ENCODE measurements at regions not wholly inside any gene's neighbourhood (a gene's known extent, or its start where the extent isn't known, plus 50 kb on each side); places are given as distances from the start of the nearest gene placed in this dataset.

DNA sequence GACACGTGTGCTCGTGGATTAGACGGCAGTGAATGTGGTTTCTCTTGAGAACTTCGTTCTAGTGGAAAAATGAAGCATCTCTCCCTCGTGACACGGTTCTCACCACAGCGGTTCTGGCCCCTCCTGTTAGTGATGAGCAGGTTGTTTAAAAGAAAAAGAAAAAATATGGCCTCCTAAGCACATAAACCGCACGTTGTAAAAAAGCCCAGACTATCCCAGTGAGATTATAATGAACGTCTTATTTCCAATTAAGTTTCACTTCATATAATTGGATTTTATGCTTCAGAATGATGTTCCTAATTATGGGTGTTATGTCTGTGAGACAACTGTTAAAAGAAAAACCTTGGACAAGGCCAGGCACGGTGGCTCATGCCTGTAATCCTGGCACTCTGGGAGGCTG is 74.5 kb upstream of the FRMD1 start:
- WGBS: 92% methylated on average over 11 of the region's 11 CpGs
- no peak for DNase-seq (ENCODE audit: extremely low spot score)
- H3K36me3 ChIP-seq (ENCODE audit: insufficient read depth): no peaks in the 10 kb centered on the region

GRCh38 chr6:168152980-168153379 is 74.0 kb upstream of the FRMD1 start:
- H3K27ac ChIP-seq (ENCODE audit: low read depth): no peak overlapping the region
- no peaks in the 10 kb centered on the region for H3K4me1 ChIP-seq (ENCODE audit: insufficient read depth)
- H3K4me3 ChIP-seq (ENCODE audit: low read depth, low read length): no peak overlapping the region
- no peak for DNase-seq (ENCODE audit: extremely low spot score)
- no peaks in the 10 kb centered on the region for H3K36me3 ChIP-seq (ENCODE audit: insufficient read depth)
- 83% methylated on average over 6 of the region's 6 CpGs for WGBS

More for the DNA sequence above, 74.5 kb upstream of the FRMD1 start:
- H3K4me3 ChIP-seq (ENCODE audit: low read depth, low read length): no peak overlapping the region
- H3K4me1 ChIP-seq (ENCODE audit: insufficient read depth): no peaks in the 10 kb centered on the region
- H3K27ac ChIP-seq (ENCODE audit: low read depth): no peak overlapping the region

DNA sequence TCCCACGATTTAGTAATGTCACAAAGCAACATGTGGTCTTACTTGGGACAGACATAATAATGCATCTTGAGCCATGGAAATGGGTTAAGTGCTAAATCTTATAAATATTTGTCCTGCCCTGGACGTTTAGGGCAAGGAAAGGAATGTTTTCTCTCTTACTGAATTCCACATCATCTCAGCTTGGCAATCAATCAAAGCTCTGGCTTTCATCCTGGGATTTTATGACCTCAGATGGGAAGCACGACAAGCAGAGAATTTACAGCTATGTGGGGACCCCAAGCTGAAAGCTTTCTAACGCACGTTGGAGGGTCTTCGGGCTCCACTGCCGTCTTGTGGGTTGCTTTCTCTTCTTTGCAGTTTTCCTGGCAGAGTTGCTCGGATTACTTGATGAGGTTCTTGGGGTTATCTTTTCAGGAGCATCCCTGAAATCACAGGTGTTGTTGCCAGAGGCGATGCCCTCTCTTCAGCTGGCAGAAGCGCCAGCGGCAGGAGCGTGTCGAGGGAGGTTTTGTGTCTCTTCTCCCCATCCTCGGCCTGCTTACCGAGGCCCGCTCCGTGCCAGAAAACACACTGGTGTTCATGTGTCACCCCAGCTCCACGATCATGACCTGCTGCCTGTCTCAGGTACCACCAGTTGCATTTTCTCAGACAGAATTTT is 73.4 kb upstream of the FRMD1 start:
- no peak overlapping the region for H3K27ac ChIP-seq (ENCODE audit: low read depth)
- H3K4me1 ChIP-seq (ENCODE audit: insufficient read depth): no peaks in the 10 kb centered on the region
- H3K4me3 ChIP-seq (ENCODE audit: low read depth, low read length): no peak overlapping the region
- WGBS: 75% methylated on average over 18 of the region's 18 CpGs
- no peaks in the 10 kb centered on the region for H3K36me3 ChIP-seq (ENCODE audit: insufficient read depth)
- no peak for DNase-seq (ENCODE audit: extremely low spot score)

GRCh38 chr6:168150551-168151320 is 71.7 kb upstream of the FRMD1 start:
- whole genome bisulfite sequencing: 62% methylated on average over 28 of the region's 28 CpGs
- Histone ChIP-seq H3K4me3 (ENCODE audit: low read depth, low read length) (no peak overlapping the region), H3K36me3 (ENCODE audit: insufficient read depth) (no peaks in the 10 kb centered on the region), H3K27ac (ENCODE audit: low read depth) (no peak overlapping the region), H3K4me1 (ENCODE audit: insufficient read depth) (no peaks in the 10 kb centered on the region)
- no peak for DNase-seq (ENCODE audit: extremely low spot score)

GRCh38 chr6:168149015-168149414 is 70.0 kb upstream of the FRMD1 start:
- Histone ChIP-seq H3K36me3 (ENCODE audit: insufficient read depth) (no peaks in the 10 kb centered on the region), H3K4me3 (ENCODE audit: low read depth, low read length) (no peak overlapping the region), H3K27ac (ENCODE audit: low read depth) (no peak overlapping the region), H3K4me1 (ENCODE audit: insufficient read depth) (no peaks in the 10 kb centered on the region)
- 76% methylated on average over 14 of the region's 14 CpGs for WGBS
- DNase-seq (ENCODE audit: extremely low spot score): no peak

DNA sequence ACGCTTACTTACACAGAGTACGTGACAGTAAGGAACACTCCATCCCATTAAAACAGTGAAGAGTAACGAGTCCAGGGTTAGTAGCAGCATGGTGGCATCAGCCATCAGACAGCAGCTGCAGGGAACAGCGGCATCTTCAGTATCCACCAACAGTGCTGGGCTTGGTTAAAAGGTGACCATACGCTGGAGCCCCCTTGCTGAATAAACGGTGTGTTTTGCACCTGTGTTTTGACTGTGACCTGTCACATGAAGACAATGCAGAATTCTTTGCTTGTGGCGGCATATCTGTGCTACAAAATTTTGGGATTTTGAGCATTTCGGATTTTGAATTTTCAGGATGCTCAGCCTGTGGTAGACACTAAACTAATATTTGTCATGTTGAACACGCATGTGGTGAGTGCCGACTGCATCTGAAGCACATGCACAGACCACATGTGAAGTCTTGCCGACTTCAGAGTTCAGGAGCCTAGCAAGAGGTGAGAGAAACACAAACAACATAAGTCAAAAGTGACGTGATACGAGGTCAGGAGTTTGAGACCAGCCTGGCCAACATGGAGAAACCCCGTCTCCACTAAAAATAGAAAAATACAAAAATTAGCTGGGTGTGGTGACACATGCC is 69.3 kb upstream of the FRMD1 start:
- no peak overlapping the region for H3K27ac ChIP-seq (ENCODE audit: low read depth)
- H3K4me1 ChIP-seq (ENCODE audit: insufficient read depth): no peaks in the 10 kb centered on the region
- WGBS: 90% methylated on average over 14 of the region's 14 CpGs
- H3K36me3 ChIP-seq (ENCODE audit: insufficient read depth): no peaks in the 10 kb centered on the region
- H3K4me3 ChIP-seq (ENCODE audit: low read depth, low read length): no peak overlapping the region
- no peak for DNase-seq (ENCODE audit: extremely low spot score)

DNA sequence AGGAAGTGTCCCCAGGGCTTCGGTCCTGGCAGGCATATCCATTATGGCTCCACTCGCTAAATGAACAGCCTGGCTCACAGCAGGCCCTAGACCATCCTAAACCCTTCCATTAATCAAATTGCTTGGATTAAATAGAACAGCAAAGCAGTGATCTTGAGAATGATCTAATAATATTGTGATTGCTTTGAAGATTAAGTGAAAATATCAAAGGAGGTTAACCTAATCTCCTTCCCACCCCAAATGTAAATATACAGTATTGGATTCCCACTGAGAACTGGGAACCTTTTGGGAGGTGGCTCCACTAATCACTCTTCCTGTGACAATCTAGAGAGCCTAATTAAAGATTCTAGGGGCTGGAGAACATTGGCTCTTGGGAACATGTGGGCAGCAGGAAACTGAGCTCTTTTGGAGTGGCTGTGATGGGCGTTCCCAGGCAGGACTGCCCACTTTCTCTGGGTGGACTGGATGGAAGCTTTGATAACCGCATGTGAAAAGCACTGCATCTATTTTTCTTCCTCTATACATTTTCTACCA is 68.3 kb upstream of the FRMD1 start:
- no peak for DNase-seq (ENCODE audit: extremely low spot score)
- H3K36me3 ChIP-seq (ENCODE audit: insufficient read depth): no peaks in the 10 kb centered on the region
- no peak overlapping the region for H3K27ac ChIP-seq (ENCODE audit: low read depth)
- no peak overlapping the region for H3K4me3 ChIP-seq (ENCODE audit: low read depth, low read length)
- H3K4me1 ChIP-seq (ENCODE audit: insufficient read depth): no peaks in the 10 kb centered on the region
- 73% methylated on average over 4 of the region's 4 CpGs for WGBS

- no peaks in the 10 kb centered on the region for H3K4me1 ChIP-seq (ENCODE audit: insufficient read depth)
- H3K27ac ChIP-seq (ENCODE audit: low read depth): no peak overlapping the region
- DNase-seq (ENCODE audit: extremely low spot score): no peak
- H3K36me3 ChIP-seq (ENCODE audit: insufficient read depth): no peaks in the 10 kb centered on the region
- no peak overlapping the region for H3K4me3 ChIP-seq (ENCODE audit: low read depth, low read length)
- 92% methylated on average over 12 of the region's 12 CpGs for WGBS
These were observed 67.0 kb upstream of the FRMD1 start for GRCh38 chr6:168145747-168146596.

DNA sequence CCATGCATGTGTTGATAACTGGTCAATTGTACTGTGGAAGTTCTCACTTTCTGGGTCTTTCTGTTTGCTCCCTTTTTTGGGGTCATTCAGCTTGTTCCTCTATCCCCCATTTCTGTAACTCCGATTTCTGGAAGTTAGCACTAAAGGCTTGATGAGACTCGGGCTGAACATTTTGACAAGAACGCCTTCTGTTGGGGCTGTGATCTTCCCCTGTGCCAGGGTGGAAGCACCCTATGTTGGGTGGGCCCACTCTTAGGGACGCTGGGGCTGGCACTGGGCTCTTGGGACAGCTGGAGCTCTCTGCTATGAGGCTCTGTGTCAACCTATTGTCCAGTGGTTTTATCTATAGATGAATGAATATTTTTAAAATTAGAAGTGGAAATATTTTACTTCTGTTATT is 60.1 kb upstream of the FRMD1 start:
- 88% methylated on average over 4 of the region's 4 CpGs for WGBS
- DNase-seq (ENCODE audit: extremely low spot score): no peak

DNA sequence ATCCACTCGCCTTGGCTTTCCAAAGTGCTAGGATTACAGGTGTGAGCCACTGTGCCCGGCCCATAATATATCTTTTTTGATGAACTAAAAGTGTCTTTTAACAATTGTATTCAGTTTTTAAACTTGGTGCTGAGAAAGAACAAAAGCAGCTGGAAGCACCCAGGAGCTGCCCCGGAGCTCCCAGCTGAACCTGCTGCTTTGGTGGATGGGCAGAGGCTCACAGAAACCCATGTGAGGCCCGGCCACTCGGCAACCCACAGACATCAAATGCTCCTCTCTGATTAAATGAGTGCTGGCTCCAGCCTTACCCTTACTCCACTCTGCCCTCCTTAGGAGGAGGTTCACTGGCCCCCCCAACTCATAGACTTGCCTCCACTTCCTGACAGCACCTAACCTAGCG is 59.4 kb upstream of the FRMD1 start:
- 87% methylated on average over 6 of the region's 6 CpGs for WGBS
- no peak for DNase-seq (ENCODE audit: extremely low spot score)

More for the DNA sequence above, 60.1 kb upstream of the FRMD1 start:
- Histone ChIP-seq H3K27ac (ENCODE audit: low read depth) (no peak overlapping the region), H3K4me3 (ENCODE audit: low read depth, low read length) (no peak overlapping the region), H3K36me3 (ENCODE audit: insufficient read depth) (no peaks in the 10 kb centered on the region), H3K4me1 (ENCODE audit: insufficient read depth) (no peaks in the 10 kb centered on the region)

DNA sequence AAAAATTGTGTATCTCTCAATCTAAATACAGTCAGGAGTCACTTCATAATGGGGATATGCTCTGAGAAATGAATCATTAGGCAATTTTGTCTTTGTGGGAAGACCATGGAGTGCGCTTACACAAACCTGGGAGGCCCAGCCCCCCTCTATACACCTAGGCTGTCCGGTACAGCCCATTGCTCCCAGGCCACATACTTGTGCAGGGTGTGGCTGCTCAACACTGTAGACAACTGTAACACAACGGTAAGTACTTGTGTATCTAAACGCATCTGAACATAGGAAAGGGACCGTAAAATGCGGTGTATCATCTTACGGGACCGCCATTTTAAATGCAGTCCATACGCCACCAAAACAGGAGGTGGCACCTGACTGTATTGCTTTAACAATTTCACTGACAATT is 58.0 kb upstream of the FRMD1 start:
- WGBS: 92% methylated on average over 9 of the region's 9 CpGs
- no peak overlapping the region for H3K4me3 ChIP-seq (ENCODE audit: low read depth, low read length)
- no peaks in the 10 kb centered on the region for H3K36me3 ChIP-seq (ENCODE audit: insufficient read depth)
- DNase-seq (ENCODE audit: extremely low spot score): no peak
- no peaks in the 10 kb centered on the region for H3K4me1 ChIP-seq (ENCODE audit: insufficient read depth)
- no peak overlapping the region for H3K27ac ChIP-seq (ENCODE audit: low read depth)

More for the DNA sequence above, 59.4 kb upstream of the FRMD1 start:
- no peak overlapping the region for H3K27ac ChIP-seq (ENCODE audit: low read depth)
- no peaks in the 10 kb centered on the region for H3K36me3 ChIP-seq (ENCODE audit: insufficient read depth)
- H3K4me3 ChIP-seq (ENCODE audit: low read depth, low read length): no peak overlapping the region
- no peaks in the 10 kb centered on the region for H3K4me1 ChIP-seq (ENCODE audit: insufficient read depth)

GRCh38 chr6:168136622-168137021 is 57.6 kb upstream of the FRMD1 start:
- 89% methylated on average over 5 of the region's 5 CpGs for WGBS
- DNase-seq (ENCODE audit: extremely low spot score): no peak
- Histone ChIP-seq H3K27ac (ENCODE audit: low read depth) (no peak overlapping the region), H3K4me3 (ENCODE audit: low read depth, low read length) (no peak overlapping the region), H3K36me3 (ENCODE audit: insufficient read depth) (no peaks in the 10 kb centered on the region), H3K4me1 (ENCODE audit: insufficient read depth) (no peaks in the 10 kb centered on the region)

DNA sequence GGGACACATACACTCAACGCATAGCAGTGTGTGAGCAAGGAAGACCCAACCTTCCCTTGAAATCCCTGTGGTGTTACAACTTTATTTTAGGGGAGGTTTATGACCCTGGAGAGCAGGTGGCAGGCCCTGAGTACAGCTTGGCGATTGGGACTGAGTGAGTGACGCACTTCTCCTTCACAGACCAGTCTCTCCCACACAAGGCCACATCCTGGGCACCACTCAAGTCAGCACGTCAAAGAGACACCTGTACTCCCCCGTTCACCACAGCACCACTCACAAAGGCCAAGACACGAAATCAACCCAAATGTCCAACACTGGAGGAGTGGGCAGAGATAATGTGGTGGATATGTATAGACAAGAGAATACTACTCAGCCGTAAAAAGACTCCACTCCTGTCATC is 57.0 kb upstream of the FRMD1 start:
- no peak overlapping the region for H3K27ac ChIP-seq (ENCODE audit: low read depth)
- no peaks in the 10 kb centered on the region for H3K36me3 ChIP-seq (ENCODE audit: insufficient read depth)
- DNase-seq (ENCODE audit: extremely low spot score): no peak
- H3K4me1 ChIP-seq (ENCODE audit: insufficient read depth): no peaks in the 10 kb centered on the region
- WGBS: 98% methylated on average over 7 of the region's 7 CpGs
- no peak overlapping the region for H3K4me3 ChIP-seq (ENCODE audit: low read depth, low read length)
